ENCODE measurements at regions not wholly inside any gene's neighbourhood (a gene's known extent, or its start where the extent isn't known, plus 50 kb on each side); places are given as distances from the start of the nearest gene placed in this dataset.

DNA sequence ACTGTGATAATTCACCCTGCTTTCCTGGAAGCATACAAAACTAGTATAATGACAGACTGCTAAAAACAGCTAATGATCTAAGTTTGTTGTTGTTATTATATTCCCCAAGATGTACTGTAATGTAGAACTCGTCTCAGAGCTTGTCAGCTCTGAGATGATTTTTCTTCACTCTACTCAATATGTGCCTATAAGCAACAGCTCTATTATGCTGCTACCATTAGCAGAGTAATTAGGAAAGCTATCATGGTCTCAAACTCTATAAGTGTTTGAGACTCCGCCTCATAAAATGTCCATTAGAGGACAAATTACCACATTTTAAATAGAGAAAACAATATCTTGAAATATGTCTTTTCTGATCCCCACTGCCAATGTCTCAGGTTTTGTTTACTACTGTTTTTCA lies 476.5 kb upstream of the PCDH15 start (continued):
- TF ChIP-seq, protein P1, sequence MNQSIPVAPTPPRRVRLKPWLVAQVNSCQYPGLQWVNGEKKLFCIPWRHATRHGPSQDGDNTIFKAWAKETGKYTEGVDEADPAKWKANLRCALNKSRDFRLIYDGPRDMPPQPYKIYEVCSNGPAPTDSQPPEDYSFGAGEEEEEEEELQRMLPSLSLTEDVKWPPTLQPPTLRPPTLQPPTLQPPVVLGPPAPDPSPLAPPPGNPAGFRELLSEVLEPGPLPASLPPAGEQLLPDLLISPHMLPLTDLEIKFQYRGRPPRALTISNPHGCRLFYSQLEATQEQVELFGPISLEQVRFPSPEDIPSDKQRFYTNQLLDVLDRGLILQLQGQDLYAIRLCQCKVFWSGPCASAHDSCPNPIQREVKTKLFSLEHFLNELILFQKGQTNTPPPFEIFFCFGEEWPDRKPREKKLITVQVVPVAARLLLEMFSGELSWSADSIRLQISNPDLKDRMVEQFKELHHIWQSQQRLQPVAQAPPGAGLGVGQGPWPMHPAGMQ (IDR thresholded peaks at IDR 0.05; ENCODE audit: borderline replicate concordance), result no peak
- TF ChIP-seq YBX1 (IDR thresholded peaks at IDR 0.05) (no peak), HDAC6 (IDR thresholded peaks at IDR 0.05; ENCODE audit: unreplicated experiment) (no peak), BHLHE40 (IDR thresholded peaks at IDR 0.05; ENCODE audit: borderline replicate concordance in 1 of 2, low read depth in 2 of 2, low read length in 1 of 2) (no peak), MYC (IDR thresholded peaks at IDR 0.05; ENCODE audit: insufficient read depth, insufficient read length, insufficient replicate concordance, low read length, severe bottlenecking) (no peak), SMAD5 (IDR thresholded peaks at IDR 0.05; ENCODE audit: low read depth) (no peak), PAX8 (IDR thresholded peaks at IDR 0.05) (no peak), SUZ12 (IDR thresholded peaks at IDR 0.05; ENCODE audit: unreplicated experiment) (no peak), NBN (IDR thresholded peaks at IDR 0.05) (no peak), ZBED1 (IDR thresholded peaks at IDR 0.05; ENCODE audit: borderline replicate concordance) (no peak), CHD1 (IDR thresholded peaks at IDR 0.05; ENCODE audit: low read depth, low read length) (no peak), SIN3A (IDR thresholded peaks at IDR 0.05; ENCODE audit: low read depth, low read length) (no peak)
- TF ChIP-seq, protein P2, sequence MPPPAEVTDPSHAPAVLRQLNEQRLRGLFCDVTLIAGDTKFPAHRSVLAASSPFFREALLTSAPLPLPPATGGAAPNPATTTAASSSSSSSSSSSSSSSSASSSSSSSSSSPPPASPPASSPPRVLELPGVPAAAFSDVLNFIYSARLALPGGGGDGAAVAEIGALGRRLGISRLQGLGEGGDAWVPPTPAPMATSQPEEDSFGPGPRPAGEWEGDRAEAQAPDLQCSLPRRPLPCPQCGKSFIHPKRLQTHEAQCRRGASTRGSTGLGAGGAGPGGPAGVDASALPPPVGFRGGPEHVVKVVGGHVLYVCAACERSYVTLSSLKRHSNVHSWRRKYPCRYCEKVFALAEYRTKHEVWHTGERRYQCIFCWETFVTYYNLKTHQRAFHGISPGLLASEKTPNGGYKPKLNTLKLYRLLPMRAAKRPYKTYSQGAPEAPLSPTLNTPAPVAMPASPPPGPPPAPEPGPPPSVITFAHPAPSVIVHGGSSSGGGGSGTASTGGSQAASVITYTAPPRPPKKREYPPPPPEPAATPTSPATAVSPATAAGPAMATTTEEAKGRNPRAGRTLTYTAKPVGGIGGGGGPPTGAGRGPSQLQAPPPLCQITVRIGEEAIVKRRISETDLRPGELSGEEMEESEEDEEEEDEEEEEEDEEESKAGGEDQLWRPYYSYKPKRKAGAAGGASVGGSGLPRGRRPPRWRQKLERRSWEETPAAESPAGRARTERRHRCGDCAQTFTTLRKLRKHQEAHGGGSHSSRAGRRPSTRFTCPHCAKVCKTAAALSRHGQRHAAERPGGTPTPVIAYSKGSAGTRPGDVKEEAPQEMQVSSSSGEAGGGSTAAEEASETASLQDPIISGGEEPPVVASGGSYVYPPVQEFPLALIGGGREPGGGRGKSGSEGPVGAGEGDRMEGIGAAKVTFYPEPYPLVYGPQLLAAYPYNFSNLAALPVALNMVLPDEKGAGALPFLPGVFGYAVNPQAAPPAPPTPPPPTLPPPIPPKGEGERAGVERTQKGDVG (CRISPR knock-in tag; IDR thresholded peaks at IDR 0.05), result no peak
- TF ChIP-seq, protein P3, sequence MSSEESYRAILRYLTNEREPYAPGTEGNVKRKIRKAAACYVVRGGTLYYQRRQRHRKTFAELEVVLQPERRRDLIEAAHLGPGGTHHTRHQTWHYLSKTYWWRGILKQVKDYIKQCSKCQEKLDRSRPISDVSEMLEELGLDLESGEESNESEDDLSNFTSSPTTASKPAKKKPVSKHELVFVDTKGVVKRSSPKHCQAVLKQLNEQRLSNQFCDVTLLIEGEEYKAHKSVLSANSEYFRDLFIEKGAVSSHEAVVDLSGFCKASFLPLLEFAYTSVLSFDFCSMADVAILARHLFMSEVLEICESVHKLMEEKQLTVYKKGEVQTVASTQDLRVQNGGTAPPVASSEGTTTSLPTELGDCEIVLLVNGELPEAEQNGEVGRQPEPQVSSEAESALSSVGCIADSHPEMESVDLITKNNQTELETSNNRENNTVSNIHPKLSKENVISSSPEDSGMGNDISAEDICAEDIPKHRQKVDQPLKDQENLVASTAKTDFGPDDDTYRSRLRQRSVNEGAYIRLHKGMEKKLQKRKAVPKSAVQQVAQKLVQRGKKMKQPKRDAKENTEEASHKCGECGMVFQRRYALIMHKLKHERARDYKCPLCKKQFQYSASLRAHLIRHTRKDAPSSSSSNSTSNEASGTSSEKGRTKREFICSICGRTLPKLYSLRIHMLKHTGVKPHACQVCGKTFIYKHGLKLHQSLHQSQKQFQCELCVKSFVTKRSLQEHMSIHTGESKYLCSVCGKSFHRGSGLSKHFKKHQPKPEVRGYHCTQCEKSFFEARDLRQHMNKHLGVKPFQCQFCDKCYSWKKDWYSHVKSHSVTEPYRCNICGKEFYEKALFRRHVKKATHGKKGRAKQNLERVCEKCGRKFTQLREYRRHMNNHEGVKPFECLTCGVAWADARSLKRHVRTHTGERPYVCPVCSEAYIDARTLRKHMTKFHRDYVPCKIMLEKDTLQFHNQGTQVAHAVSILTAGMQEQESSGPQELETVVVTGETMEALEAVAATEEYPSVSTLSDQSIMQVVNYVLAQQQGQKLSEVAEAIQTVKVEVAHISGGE (CRISPR knock-in tag; IDR thresholded peaks at IDR 0.05), result no peak
- TF ChIP-seq, protein P4, sequence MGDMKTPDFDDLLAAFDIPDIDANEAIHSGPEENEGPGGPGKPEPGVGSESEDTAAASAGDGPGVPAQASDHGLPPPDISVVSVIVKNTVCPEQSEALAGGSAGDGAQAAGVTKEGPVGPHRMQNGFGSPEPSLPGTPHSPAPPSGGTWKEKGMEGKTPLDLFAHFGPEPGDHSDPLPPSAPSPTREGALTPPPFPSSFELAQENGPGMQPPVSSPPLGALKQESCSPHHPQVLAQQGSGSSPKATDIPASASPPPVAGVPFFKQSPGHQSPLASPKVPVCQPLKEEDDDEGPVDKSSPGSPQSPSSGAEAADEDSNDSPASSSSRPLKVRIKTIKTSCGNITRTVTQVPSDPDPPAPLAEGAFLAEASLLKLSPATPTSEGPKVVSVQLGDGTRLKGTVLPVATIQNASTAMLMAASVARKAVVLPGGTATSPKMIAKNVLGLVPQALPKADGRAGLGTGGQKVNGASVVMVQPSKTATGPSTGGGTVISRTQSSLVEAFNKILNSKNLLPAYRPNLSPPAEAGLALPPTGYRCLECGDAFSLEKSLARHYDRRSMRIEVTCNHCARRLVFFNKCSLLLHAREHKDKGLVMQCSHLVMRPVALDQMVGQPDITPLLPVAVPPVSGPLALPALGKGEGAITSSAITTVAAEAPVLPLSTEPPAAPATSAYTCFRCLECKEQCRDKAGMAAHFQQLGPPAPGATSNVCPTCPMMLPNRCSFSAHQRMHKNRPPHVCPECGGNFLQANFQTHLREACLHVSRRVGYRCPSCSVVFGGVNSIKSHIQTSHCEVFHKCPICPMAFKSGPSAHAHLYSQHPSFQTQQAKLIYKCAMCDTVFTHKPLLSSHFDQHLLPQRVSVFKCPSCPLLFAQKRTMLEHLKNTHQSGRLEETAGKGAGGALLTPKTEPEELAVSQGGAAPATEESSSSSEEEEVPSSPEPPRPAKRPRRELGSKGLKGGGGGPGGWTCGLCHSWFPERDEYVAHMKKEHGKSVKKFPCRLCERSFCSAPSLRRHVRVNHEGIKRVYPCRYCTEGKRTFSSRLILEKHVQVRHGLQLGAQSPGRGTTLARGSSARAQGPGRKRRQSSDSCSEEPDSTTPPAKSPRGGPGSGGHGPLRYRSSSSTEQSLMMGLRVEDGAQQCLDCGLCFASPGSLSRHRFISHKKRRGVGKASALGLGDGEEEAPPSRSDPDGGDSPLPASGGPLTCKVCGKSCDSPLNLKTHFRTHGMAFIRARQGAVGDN (IDR thresholded peaks at IDR 0.05), result no peak
- TF ChIP-seq, protein P5, sequence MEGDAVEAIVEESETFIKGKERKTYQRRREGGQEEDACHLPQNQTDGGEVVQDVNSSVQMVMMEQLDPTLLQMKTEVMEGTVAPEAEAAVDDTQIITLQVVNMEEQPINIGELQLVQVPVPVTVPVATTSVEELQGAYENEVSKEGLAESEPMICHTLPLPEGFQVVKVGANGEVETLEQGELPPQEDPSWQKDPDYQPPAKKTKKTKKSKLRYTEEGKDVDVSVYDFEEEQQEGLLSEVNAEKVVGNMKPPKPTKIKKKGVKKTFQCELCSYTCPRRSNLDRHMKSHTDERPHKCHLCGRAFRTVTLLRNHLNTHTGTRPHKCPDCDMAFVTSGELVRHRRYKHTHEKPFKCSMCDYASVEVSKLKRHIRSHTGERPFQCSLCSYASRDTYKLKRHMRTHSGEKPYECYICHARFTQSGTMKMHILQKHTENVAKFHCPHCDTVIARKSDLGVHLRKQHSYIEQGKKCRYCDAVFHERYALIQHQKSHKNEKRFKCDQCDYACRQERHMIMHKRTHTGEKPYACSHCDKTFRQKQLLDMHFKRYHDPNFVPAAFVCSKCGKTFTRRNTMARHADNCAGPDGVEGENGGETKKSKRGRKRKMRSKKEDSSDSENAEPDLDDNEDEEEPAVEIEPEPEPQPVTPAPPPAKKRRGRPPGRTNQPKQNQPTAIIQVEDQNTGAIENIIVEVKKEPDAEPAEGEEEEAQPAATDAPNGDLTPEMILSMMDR (IDR thresholded peaks at IDR 0.05 in 2 of 3, conservative IDR thresholded peaks at IDR 0.05 in 1 of 3; ENCODE audit: control insufficient read depth in 2 of 3, extremely low read depth in 1 of 3, insufficient read depth in 1 of 3, low read depth in 3 of 3, low read length in 3 of 3), result no peak
